ENCODE measurements at regions not wholly inside any gene's neighbourhood (a gene's known extent, or its start where the extent isn't known, plus 50 kb on each side); places are given as distances from the start of the nearest gene placed in this dataset.

GRCh38 chr3:144407335-144407734, 435.7 kb downstream of the DIPK2A start:
- no peak overlapping the region for H3K27ac Mint-ChIP-seq
- H3K9me3 Mint-ChIP-seq = peaks cover 0 to 8% (median 5%) of the 10 kb centered on the region in 5 donors
- DNase-seq = no peak
- H3K27me3 ChIP-seq (ENCODE audit: insufficient read depth, low read length, poor library complexity, severe bottlenecking) = no peaks in the 10 kb centered on the region
- no peaks in the 10 kb centered on the region for H3K4me1 ChIP-seq (ENCODE audit: insufficient read depth, low read length)
- H3K4me1 Mint-ChIP-seq = no peaks in the 10 kb centered on the region
- POLR2A ChIA-PET = no interaction called here
- H3K27me3 Mint-ChIP-seq = no peaks in the 10 kb centered on the region
- H3K27ac ChIP-seq (ENCODE audit: low read depth, low read length) = no peak overlapping the region
- H3K4me3 Mint-ChIP-seq = no peak overlapping the region
- no peaks in the 10 kb centered on the region for H3K36me3 Mint-ChIP-seq
- no peaks in the 10 kb centered on the region for H3K9me3 ChIP-seq (ENCODE audit: low read length)
- no peaks in the 10 kb centered on the region for H3K36me3 ChIP-seq (ENCODE audit: insufficient read depth, low read length)
- CTCF ChIA-PET = no interaction called here
- H3K4me3 ChIP-seq (ENCODE audit: low read length) = no peak overlapping the region

GRCh38 chr3:144409319-144409718, 437.7 kb downstream of the DIPK2A start:
- Histone ChIP-seq H3K27me3 (ENCODE audit: insufficient read depth, low read length, poor library complexity, severe bottlenecking) (no peaks in the 10 kb centered on the region), H3K9me3 (ENCODE audit: low read length) (no peaks in the 10 kb centered on the region), H3K36me3 (ENCODE audit: insufficient read depth, low read length) (no peaks in the 10 kb centered on the region), H3K27ac (ENCODE audit: low read depth, low read length) (no peak overlapping the region), H3K4me1 (ENCODE audit: insufficient read depth, low read length) (no peaks in the 10 kb centered on the region), H3K4me3 (ENCODE audit: low read length) (no peak overlapping the region)
- Mint-ChIP-seq H3K27me3 (no peaks in the 10 kb centered on the region), H3K36me3 (no peaks in the 10 kb centered on the region), H3K27ac (no peak overlapping the region), H3K4me3 (no peak overlapping the region), H3K9me3 (peaks cover 0 to 8% (median 4%) of the 10 kb centered on the region in 5 donors), H3K4me1 (no peaks in the 10 kb centered on the region)
- POLR2A ChIA-PET = no interaction called here
- no peak for DNase-seq
- CTCF ChIA-PET = no interaction called here

- H3K9me3 Mint-ChIP-seq = peaks cover 2 to 9% (median 6%) of the 10 kb centered on the region in 5 donors
- Histone ChIP-seq H3K4me1 (ENCODE audit: insufficient read depth, low read length) (no peaks in the 10 kb centered on the region), H3K36me3 (ENCODE audit: insufficient read depth, low read length) (no peaks in the 10 kb centered on the region), H3K4me3 (ENCODE audit: low read length) (no peak overlapping the region), H3K9me3 (ENCODE audit: low read length) (no peaks in the 10 kb centered on the region), H3K27ac (ENCODE audit: low read depth, low read length) (no peak overlapping the region), H3K27me3 (ENCODE audit: insufficient read depth, low read length, poor library complexity, severe bottlenecking) (no peaks in the 10 kb centered on the region)
- H3K4me3 Mint-ChIP-seq = no peak overlapping the region
- ChIA-PET POLR2A (no interaction called here), CTCF (no interaction called here)
- no peaks in the 10 kb centered on the region for H3K27me3 Mint-ChIP-seq
- no peak overlapping the region for H3K27ac Mint-ChIP-seq
- no peak for DNase-seq
- no peaks in the 10 kb centered on the region for H3K4me1 Mint-ChIP-seq
- no peaks in the 10 kb centered on the region for H3K36me3 Mint-ChIP-seq
Observed at GRCh38 chr3:144413068-144413467, 441.4 kb downstream of the DIPK2A start.

GRCh38 chr3:144415492-144415891, 443.9 kb downstream of the DIPK2A start:
- H3K9me3 ChIP-seq (ENCODE audit: low read length) = no peaks in the 10 kb centered on the region
- H3K36me3 ChIP-seq (ENCODE audit: insufficient read depth, low read length) = no peaks in the 10 kb centered on the region
- H3K27me3 ChIP-seq (ENCODE audit: insufficient read depth, low read length, poor library complexity, severe bottlenecking) = no peaks in the 10 kb centered on the region
- Mint-ChIP-seq H3K4me3 (no peak overlapping the region), H3K9me3 (peaks cover 2 to 17% (median 6%) of the 10 kb centered on the region in 5 donors), H3K36me3 (no peaks in the 10 kb centered on the region), H3K27ac (no peak overlapping the region), H3K27me3 (no peaks in the 10 kb centered on the region), H3K4me1 (no peaks in the 10 kb centered on the region)
- ChIA-PET CTCF (no interaction called here), POLR2A (no interaction called here)
- no peak for DNase-seq
- no peak overlapping the region for H3K27ac ChIP-seq (ENCODE audit: low read depth, low read length)
- H3K4me3 ChIP-seq (ENCODE audit: low read length) = no peak overlapping the region
- no peaks in the 10 kb centered on the region for H3K4me1 ChIP-seq (ENCODE audit: insufficient read depth, low read length)

GRCh38 chr3:144424606-144425005, 453.0 kb downstream of the DIPK2A start:
- Histone ChIP-seq H3K9me3 (ENCODE audit: low read length) (no peaks in the 10 kb centered on the region), H3K36me3 (ENCODE audit: insufficient read depth, low read length) (no peaks in the 10 kb centered on the region), H3K4me3 (ENCODE audit: low read length) (no peak overlapping the region), H3K4me1 (ENCODE audit: insufficient read depth, low read length) (no peaks in the 10 kb centered on the region), H3K27ac (ENCODE audit: low read depth, low read length) (no peak overlapping the region), H3K27me3 (ENCODE audit: insufficient read depth, low read length, poor library complexity, severe bottlenecking) (no peaks in the 10 kb centered on the region)
- H3K36me3 Mint-ChIP-seq = no peaks in the 10 kb centered on the region
- no peak overlapping the region for H3K4me3 Mint-ChIP-seq
- ChIA-PET CTCF (no interaction called here), POLR2A (no interaction called here)
- H3K9me3 Mint-ChIP-seq = peaks cover 0 to 9% (median 5%) of the 10 kb centered on the region in 5 donors
- peaks cover 2 to 3% of the 10 kb centered on the region in 2 donors for H3K27me3 Mint-ChIP-seq
- H3K4me1 Mint-ChIP-seq = no peaks in the 10 kb centered on the region
- no peak for DNase-seq
- H3K27ac Mint-ChIP-seq = no peak overlapping the region

GRCh38 chr3:144426366-144426765, 454.7 kb downstream of the DIPK2A start:
- peaks cover 2 to 3% of the 10 kb centered on the region in 2 donors for H3K27me3 Mint-ChIP-seq
- no peak overlapping the region for H3K27ac Mint-ChIP-seq
- H3K9me3 Mint-ChIP-seq = peaks cover 0 to 9% (median 5%) of the 10 kb centered on the region in 5 donors
- POLR2A ChIA-PET = no interaction called here
- no peak for DNase-seq
- H3K4me1 Mint-ChIP-seq = no peaks in the 10 kb centered on the region
- Histone ChIP-seq H3K27me3 (ENCODE audit: insufficient read depth, low read length, poor library complexity, severe bottlenecking) (no peaks in the 10 kb centered on the region), H3K36me3 (ENCODE audit: insufficient read depth, low read length) (no peaks in the 10 kb centered on the region), H3K9me3 (ENCODE audit: low read length) (no peaks in the 10 kb centered on the region), H3K27ac (ENCODE audit: low read depth, low read length) (no peak overlapping the region), H3K4me3 (ENCODE audit: low read length) (no peak overlapping the region), H3K4me1 (ENCODE audit: insufficient read depth, low read length) (no peaks in the 10 kb centered on the region)
- no peak overlapping the region for H3K4me3 Mint-ChIP-seq
- CTCF ChIA-PET = no interaction called here
- H3K36me3 Mint-ChIP-seq = no peaks in the 10 kb centered on the region

GRCh38 chr3:144426967-144427366, 455.3 kb downstream of the DIPK2A start:
- Histone ChIP-seq H3K36me3 (ENCODE audit: insufficient read depth, low read length) (no peaks in the 10 kb centered on the region), H3K4me3 (ENCODE audit: low read length) (no peak overlapping the region), H3K27me3 (ENCODE audit: insufficient read depth, low read length, poor library complexity, severe bottlenecking) (no peaks in the 10 kb centered on the region), H3K4me1 (ENCODE audit: insufficient read depth, low read length) (no peaks in the 10 kb centered on the region), H3K27ac (ENCODE audit: low read depth, low read length) (no peak overlapping the region), H3K9me3 (ENCODE audit: low read length) (no peaks in the 10 kb centered on the region)
- Mint-ChIP-seq H3K4me1 (no peaks in the 10 kb centered on the region), H3K27me3 (peaks cover 2 to 3% of the 10 kb centered on the region in 2 donors), H3K4me3 (no peak overlapping the region), H3K27ac (no peak overlapping the region), H3K9me3 (peaks cover 0 to 9% (median 5%) of the 10 kb centered on the region in 5 donors), H3K36me3 (no peaks in the 10 kb centered on the region)
- POLR2A ChIA-PET = no interaction called here
- CTCF ChIA-PET = no interaction called here
- no peak for DNase-seq

GRCh38 chr3:144429719-144430121, 458.1 kb downstream of the DIPK2A start:
- H3K4me1 Mint-ChIP-seq = no peaks in the 10 kb centered on the region
- H3K27me3 Mint-ChIP-seq = peaks cover 0 to 2% of the 10 kb centered on the region in 2 donors
- no peak overlapping the region for H3K4me3 ChIP-seq (ENCODE audit: low read length)
- CTCF ChIA-PET = no interaction called here
- no peaks in the 10 kb centered on the region for H3K27me3 ChIP-seq (ENCODE audit: insufficient read depth, low read length, poor library complexity, severe bottlenecking)
- H3K27ac ChIP-seq (ENCODE audit: low read depth, low read length) = no peak overlapping the region
- no peaks in the 10 kb centered on the region for H3K36me3 ChIP-seq (ENCODE audit: insufficient read depth, low read length)
- no peak overlapping the region for H3K27ac Mint-ChIP-seq
- POLR2A ChIA-PET = no interaction called here
- H3K9me3 ChIP-seq (ENCODE audit: low read length) = no peaks in the 10 kb centered on the region
- H3K4me3 Mint-ChIP-seq = no peak overlapping the region
- no peak for DNase-seq
- no peaks in the 10 kb centered on the region for H3K4me1 ChIP-seq (ENCODE audit: insufficient read depth, low read length)
- H3K36me3 Mint-ChIP-seq = no peaks in the 10 kb centered on the region
- peaks cover 0 to 9% (median 5%) of the 10 kb centered on the region in 5 donors for H3K9me3 Mint-ChIP-seq

GRCh38 chr3:144431134-144431533, 459.5 kb downstream of the DIPK2A start:
- POLR2A ChIA-PET = no interaction called here
- no peaks in the 10 kb centered on the region for H3K27me3 ChIP-seq (ENCODE audit: insufficient read depth, low read length, poor library complexity, severe bottlenecking)
- no peaks in the 10 kb centered on the region for H3K9me3 ChIP-seq (ENCODE audit: low read length)
- no peaks in the 10 kb centered on the region for H3K36me3 ChIP-seq (ENCODE audit: insufficient read depth, low read length)
- Mint-ChIP-seq H3K27me3 (no peaks in the 10 kb centered on the region), H3K9me3 (peaks cover 0 to 5% (median 0%) of the 10 kb centered on the region in 5 donors), H3K4me1 (no peaks in the 10 kb centered on the region), H3K27ac (no peak overlapping the region), H3K4me3 (no peak overlapping the region), H3K36me3 (no peaks in the 10 kb centered on the region)
- H3K4me1 ChIP-seq (ENCODE audit: insufficient read depth, low read length) = no peaks in the 10 kb centered on the region
- no peak overlapping the region for H3K4me3 ChIP-seq (ENCODE audit: low read length)
- no peak for DNase-seq
- H3K27ac ChIP-seq (ENCODE audit: low read depth, low read length) = no peak overlapping the region
- CTCF ChIA-PET = no interaction called here

Data from CD8-positive, alpha-beta memory T cell (primary cell).